Glutamatergic neuron (in vitro differentiated cells): ENCODE measurements at regions not wholly inside any gene's neighbourhood (a gene's known extent, or its start where the extent isn't known, plus 50 kb on each side); places are given as distances from the start of the nearest gene placed in this dataset.

ENCODE experiments used
- DNase-seq: peaks from one replicate; pipeline ENCODE4 v3.0.0; 2022
- H3K27ac Mint-ChIP-seq: one replicate; pipeline ENCODE4 v1.8.0; 2020; ENCODE audit warnings: mild to moderate bottlenecking, mixed read lengths, inconsistent platforms; ENCODE audit not compliant: unreplicated experiment
- H3K27me3 Mint-ChIP-seq: one replicate; pipeline ENCODE4 v1.8.0; 2020; ENCODE audit warnings: mild to moderate bottlenecking, moderate library complexity, mixed read lengths, inconsistent platforms; ENCODE audit not compliant: unreplicated experiment
- H3K36me3 Mint-ChIP-seq: one replicate; pipeline ENCODE4 v1.8.0; 2020; ENCODE audit warnings: mild to moderate bottlenecking, mixed read lengths, inconsistent platforms; ENCODE audit not compliant: unreplicated experiment
- H3K4me1 Mint-ChIP-seq: one replicate; pipeline ENCODE4 v1.8.0; 2020; ENCODE audit warnings: mild to moderate bottlenecking, low read depth, mixed read lengths, inconsistent platforms; ENCODE audit not compliant: unreplicated experiment
- H3K4me3 Mint-ChIP-seq: one replicate; pipeline ENCODE4 v1.8.0; 2020; ENCODE audit warnings: mild to moderate bottlenecking, mixed read lengths, inconsistent platforms; ENCODE audit not compliant: unreplicated experiment
- H3K9me3 Mint-ChIP-seq: one replicate; pipeline ENCODE4 v1.8.0; 2020; ENCODE audit warnings: mild to moderate bottlenecking, moderate library complexity, mixed read lengths, inconsistent platforms; ENCODE audit not compliant: unreplicated experiment
- TF ChIP-seq, protein P1 (sequence below): fragments of 200-600 bp; sonication (generic); IDR thresholded peaks from one replicate; pipeline ENCODE4 v1.5.0; 2021; ENCODE audit not compliant: partially characterized antibody, unreplicated experiment

DNA sequence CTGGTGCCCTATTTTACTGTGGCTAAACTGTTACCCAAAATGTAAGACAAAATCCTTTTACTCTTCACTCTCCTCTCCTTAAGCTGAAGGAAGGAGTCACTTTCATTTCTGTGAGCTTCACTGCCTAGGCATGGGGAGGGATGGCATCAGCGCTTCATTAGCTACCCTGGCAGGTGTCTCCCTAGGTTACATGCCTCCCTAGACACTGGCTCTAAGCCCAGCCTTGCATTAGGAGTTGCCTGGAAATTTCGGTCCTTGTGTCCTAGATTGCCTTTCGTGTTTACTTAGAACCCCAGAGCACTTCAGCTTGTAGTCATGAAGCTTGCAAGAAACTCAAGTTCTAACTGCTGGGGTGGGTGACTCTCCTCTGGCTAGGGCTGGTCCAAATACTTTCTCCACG lies 520.5 kb upstream of the STXBP6 start:
- TF ChIP-seq, protein P1, sequence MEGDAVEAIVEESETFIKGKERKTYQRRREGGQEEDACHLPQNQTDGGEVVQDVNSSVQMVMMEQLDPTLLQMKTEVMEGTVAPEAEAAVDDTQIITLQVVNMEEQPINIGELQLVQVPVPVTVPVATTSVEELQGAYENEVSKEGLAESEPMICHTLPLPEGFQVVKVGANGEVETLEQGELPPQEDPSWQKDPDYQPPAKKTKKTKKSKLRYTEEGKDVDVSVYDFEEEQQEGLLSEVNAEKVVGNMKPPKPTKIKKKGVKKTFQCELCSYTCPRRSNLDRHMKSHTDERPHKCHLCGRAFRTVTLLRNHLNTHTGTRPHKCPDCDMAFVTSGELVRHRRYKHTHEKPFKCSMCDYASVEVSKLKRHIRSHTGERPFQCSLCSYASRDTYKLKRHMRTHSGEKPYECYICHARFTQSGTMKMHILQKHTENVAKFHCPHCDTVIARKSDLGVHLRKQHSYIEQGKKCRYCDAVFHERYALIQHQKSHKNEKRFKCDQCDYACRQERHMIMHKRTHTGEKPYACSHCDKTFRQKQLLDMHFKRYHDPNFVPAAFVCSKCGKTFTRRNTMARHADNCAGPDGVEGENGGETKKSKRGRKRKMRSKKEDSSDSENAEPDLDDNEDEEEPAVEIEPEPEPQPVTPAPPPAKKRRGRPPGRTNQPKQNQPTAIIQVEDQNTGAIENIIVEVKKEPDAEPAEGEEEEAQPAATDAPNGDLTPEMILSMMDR = no peak
- no peak overlapping the region for H3K4me3 Mint-ChIP-seq
- H3K4me1 Mint-ChIP-seq = no peaks in the 10 kb centered on the region
- H3K27ac Mint-ChIP-seq = no peak overlapping the region
- DNase-seq = no peak
- H3K9me3 Mint-ChIP-seq = no peaks in the 10 kb centered on the region
- no peaks in the 10 kb centered on the region for H3K36me3 Mint-ChIP-seq
- no peaks in the 10 kb centered on the region for H3K27me3 Mint-ChIP-seq

DNA sequence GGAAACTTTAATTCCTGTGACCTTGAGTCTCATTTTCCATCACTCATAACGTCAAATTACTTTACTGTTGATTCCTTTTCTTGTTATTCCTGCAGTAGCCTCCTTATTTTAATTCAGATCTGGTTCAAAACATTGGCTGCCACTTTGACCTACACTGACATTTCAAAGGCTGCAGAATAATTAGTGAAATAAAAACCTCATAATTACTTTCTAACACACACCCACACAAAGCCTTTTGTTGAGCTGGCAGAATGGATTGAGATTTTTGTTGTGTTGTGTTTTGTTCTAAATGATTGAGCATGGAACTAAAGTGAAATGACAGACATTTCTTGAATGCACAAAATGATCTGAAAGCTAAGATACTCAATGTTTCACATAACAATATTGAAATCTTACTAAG lies 507.5 kb upstream of the STXBP6 start:
- no peak overlapping the region for H3K4me3 Mint-ChIP-seq
- H3K4me1 Mint-ChIP-seq = no peaks in the 10 kb centered on the region
- DNase-seq = no peak
- no peaks in the 10 kb centered on the region for H3K36me3 Mint-ChIP-seq
- no peaks in the 10 kb centered on the region for H3K27me3 Mint-ChIP-seq
- H3K27ac Mint-ChIP-seq = no peak overlapping the region
- no peaks in the 10 kb centered on the region for H3K9me3 Mint-ChIP-seq
- TF ChIP-seq, protein P1 = no peak

DNA sequence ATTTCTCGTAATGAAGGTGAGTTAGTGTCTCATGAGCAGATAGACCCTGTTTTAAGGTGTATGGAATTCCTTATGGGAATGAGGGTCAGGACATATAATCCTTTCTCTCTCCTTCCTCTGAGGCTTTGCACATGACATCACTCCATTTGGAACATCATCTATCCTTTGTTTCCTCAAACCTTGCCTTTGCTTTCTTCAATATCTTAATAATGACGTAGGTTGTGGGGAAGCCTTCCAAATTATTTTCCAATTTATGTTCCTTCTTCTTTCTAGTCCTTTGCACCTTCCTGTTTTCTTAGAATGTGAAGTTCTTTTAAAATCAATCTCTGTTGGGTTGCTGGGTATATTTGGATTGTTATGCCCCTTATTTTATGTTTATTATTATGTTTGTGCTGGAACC lies 502.9 kb upstream of the STXBP6 start:
- peaks cover 2% of the 10 kb centered on the region for H3K27me3 Mint-ChIP-seq
- H3K36me3 Mint-ChIP-seq = no peaks in the 10 kb centered on the region
- no peak for DNase-seq
- no peak overlapping the region for H3K4me3 Mint-ChIP-seq
- no peaks in the 10 kb centered on the region for H3K4me1 Mint-ChIP-seq
- TF ChIP-seq, protein P1 = no peak
- no peaks in the 10 kb centered on the region for H3K9me3 Mint-ChIP-seq
- H3K27ac Mint-ChIP-seq = no peak overlapping the region

DNA sequence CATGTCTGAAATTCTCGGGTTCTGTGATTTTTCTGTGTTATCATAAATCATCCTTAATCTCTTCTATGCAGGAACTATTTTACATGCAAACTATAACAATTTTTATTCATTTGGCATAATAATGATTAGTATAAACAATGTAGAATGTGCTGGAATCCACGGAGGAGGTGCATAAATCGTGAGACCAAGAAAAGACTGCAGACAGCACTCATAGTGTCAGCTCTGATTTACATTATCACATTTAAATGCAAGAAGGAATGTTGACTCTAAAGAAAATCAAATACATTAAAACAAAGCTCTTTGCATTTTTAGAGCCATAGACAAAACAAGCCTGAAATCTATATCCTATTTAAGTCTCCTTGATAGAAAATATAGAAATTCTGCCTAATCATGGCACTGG lies 501.7 kb upstream of the STXBP6 start:
- Mint-ChIP-seq H3K4me3 (no peak overlapping the region), H3K9me3 (no peaks in the 10 kb centered on the region), H3K27ac (no peak overlapping the region), H3K27me3 (peaks cover 2% of the 10 kb centered on the region), H3K4me1 (no peaks in the 10 kb centered on the region), H3K36me3 (no peaks in the 10 kb centered on the region)
- TF ChIP-seq, protein P1 = no peak
- no peak for DNase-seq

DNA sequence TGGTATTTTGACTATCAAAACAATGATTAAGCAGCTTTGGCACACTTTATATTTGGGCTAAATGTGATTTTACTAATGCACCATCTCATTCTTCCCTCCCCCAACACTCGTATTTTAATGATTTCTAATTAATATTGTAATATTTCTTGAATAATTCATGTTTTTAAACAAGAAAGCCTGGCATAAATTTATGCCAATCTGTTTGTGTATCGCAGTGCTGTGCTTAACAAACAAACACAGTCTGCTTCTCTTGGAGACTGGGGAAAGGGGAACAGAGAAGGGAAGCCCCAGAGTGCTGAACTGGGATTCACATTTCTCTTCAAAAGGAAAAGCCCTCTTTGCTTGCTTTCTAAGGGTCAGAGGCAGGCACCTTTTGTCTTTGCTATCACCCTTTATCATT lies 496.9 kb upstream of the STXBP6 start:
- H3K27ac Mint-ChIP-seq = no peak overlapping the region

More for the DNA sequence above, 496.9 kb upstream of the STXBP6 start:
- DNase-seq = no peak
- Mint-ChIP-seq H3K4me3 (no peak overlapping the region), H3K4me1 (no peaks in the 10 kb centered on the region), H3K36me3 (no peaks in the 10 kb centered on the region), H3K27me3 (peaks cover 2% of the 10 kb centered on the region), H3K9me3 (no peaks in the 10 kb centered on the region)
- TF ChIP-seq, protein P1 = no peak
